ENCODE measurements at regions not wholly inside any gene's neighbourhood (a gene's known extent, or its start where the extent isn't known, plus 50 kb on each side); places are given as distances from the start of the nearest gene placed in this dataset.

DNA sequence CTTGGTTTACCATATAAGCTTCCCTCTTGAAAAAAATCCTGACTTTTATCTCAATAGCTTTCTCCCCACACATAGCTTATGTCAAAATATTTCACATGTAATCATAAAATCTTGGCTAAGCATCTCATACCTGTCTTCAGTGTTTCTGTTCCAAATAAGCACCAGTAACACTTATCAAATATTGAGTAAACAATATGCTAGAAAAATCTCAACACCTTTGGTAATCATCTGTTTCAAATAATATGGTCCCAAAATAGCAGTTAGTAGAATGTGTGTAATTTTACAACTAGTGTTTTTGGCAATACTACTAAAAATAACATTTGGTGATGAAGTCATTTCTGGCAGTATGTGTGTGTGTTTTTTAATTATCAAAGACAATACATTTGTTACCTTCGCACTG lies 2138.2 kb downstream of the PCDH7 start:
- TF ChIP-seq POLR2A (IDR thresholded peaks at IDR 0.05) (no peak), EP300 (IDR thresholded peaks at IDR 0.05) (no peak)
- TF ChIP-seq, protein P1, sequence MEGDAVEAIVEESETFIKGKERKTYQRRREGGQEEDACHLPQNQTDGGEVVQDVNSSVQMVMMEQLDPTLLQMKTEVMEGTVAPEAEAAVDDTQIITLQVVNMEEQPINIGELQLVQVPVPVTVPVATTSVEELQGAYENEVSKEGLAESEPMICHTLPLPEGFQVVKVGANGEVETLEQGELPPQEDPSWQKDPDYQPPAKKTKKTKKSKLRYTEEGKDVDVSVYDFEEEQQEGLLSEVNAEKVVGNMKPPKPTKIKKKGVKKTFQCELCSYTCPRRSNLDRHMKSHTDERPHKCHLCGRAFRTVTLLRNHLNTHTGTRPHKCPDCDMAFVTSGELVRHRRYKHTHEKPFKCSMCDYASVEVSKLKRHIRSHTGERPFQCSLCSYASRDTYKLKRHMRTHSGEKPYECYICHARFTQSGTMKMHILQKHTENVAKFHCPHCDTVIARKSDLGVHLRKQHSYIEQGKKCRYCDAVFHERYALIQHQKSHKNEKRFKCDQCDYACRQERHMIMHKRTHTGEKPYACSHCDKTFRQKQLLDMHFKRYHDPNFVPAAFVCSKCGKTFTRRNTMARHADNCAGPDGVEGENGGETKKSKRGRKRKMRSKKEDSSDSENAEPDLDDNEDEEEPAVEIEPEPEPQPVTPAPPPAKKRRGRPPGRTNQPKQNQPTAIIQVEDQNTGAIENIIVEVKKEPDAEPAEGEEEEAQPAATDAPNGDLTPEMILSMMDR (IDR thresholded peaks at IDR 0.05) = no peak

Measured in stomach (tissue), 4 donors.